ENCODE measurements at regions not wholly inside any gene's neighbourhood (a gene's known extent, or its start where the extent isn't known, plus 50 kb on each side); places are given as distances from the start of the nearest gene placed in this dataset.

- TF ChIP-seq EZH2phosphoT487 (IDR thresholded peaks at IDR 0.05; ENCODE audit: borderline replicate concordance), result no peak
- TF ChIP-seq, protein P1, sequence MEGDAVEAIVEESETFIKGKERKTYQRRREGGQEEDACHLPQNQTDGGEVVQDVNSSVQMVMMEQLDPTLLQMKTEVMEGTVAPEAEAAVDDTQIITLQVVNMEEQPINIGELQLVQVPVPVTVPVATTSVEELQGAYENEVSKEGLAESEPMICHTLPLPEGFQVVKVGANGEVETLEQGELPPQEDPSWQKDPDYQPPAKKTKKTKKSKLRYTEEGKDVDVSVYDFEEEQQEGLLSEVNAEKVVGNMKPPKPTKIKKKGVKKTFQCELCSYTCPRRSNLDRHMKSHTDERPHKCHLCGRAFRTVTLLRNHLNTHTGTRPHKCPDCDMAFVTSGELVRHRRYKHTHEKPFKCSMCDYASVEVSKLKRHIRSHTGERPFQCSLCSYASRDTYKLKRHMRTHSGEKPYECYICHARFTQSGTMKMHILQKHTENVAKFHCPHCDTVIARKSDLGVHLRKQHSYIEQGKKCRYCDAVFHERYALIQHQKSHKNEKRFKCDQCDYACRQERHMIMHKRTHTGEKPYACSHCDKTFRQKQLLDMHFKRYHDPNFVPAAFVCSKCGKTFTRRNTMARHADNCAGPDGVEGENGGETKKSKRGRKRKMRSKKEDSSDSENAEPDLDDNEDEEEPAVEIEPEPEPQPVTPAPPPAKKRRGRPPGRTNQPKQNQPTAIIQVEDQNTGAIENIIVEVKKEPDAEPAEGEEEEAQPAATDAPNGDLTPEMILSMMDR (conservative IDR thresholded peaks at IDR 0.05; ENCODE audit: low read length), result no peak
- no peak overlapping the region for H2AFZ ChIP-seq (ENCODE audit: low read length)
Observed at GRCh38 chr3:20488151-20488550, 302.1 kb upstream of the SGO1 start.

DNA sequence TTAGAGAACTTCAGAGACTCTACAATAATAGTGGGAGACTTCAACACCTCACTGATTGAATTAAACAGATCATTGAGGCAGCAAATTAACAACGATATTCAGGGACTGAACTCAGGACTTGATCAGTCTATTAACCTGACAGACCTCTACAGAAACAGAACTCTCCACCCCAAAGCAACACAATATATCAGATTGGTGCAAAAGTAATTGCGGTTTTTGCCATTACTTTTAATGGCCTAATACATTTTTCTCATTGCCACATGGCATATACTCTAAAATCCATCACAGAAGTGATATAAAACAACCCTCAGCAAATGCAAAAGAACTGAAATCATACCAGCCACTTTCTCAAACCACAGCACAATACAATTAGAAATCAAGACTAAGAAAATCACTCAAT is 298.1 kb upstream of the SGO1 start:
- H3K27me3 ChIP-seq (ENCODE audit: insufficient read depth, low read length, poor library complexity, severe bottlenecking), result no peaks in the 10 kb centered on the region
- no peak overlapping the region for H3K9ac ChIP-seq (ENCODE audit: low read depth, low read length, poor library complexity, severe bottlenecking)
- H3K9me3 ChIP-seq (ENCODE audit: insufficient read depth, low read depth, low read length), result no peaks in the 10 kb centered on the region
- no peaks in the 10 kb centered on the region for H4K20me1 ChIP-seq (ENCODE audit: insufficient read depth, low read length, poor library complexity, severe bottlenecking)
- no peaks in the 10 kb centered on the region for H3K4me1 ChIP-seq (ENCODE audit: insufficient read depth, low read length, poor library complexity, severe bottlenecking)
- TF ChIP-seq, protein P1 (conservative IDR thresholded peaks at IDR 0.05; ENCODE audit: low read length), result no peak
- TF ChIP-seq EZH2phosphoT487 (IDR thresholded peaks at IDR 0.05; ENCODE audit: borderline replicate concordance), result no peak
- H3K79me2 ChIP-seq (ENCODE audit: insufficient read depth, low read length), result no peaks in the 10 kb centered on the region
- no peak overlapping the region for H2AFZ ChIP-seq (ENCODE audit: low read length)
- H3F3A ChIP-seq (ENCODE audit: low read depth), result no peaks in the 10 kb centered on the region
- H3K4me2 ChIP-seq (ENCODE audit: low read depth, low read length, poor library complexity, severe bottlenecking), result no peak overlapping the region
- H3K9me2 ChIP-seq (replicated peaks; ENCODE audit: low read depth, low read length), result no peaks in the 10 kb centered on the region
- no peak overlapping the region for H3K4me3 ChIP-seq (ENCODE audit: low read length, poor library complexity, severe bottlenecking)
- H3K36me3 ChIP-seq (ENCODE audit: insufficient read depth, low read length), result no peaks in the 10 kb centered on the region

More at GRCh38 chr3:20488151-20488550, 302.1 kb upstream of the SGO1 start:
- H3K4me3 ChIP-seq (ENCODE audit: low read length, poor library complexity, severe bottlenecking), result no peak overlapping the region
- no peaks in the 10 kb centered on the region for H3K79me2 ChIP-seq (ENCODE audit: insufficient read depth, low read length)
- H3K9ac ChIP-seq (ENCODE audit: low read depth, low read length, poor library complexity, severe bottlenecking), result no peak overlapping the region
- H4K20me1 ChIP-seq (ENCODE audit: insufficient read depth, low read length, poor library complexity, severe bottlenecking), result no peaks in the 10 kb centered on the region
- no peak overlapping the region for H3K4me2 ChIP-seq (ENCODE audit: low read depth, low read length, poor library complexity, severe bottlenecking)
- no peaks in the 10 kb centered on the region for H3K9me2 ChIP-seq (replicated peaks; ENCODE audit: low read depth, low read length)
- no peaks in the 10 kb centered on the region for H3F3A ChIP-seq (ENCODE audit: low read depth)
- no peaks in the 10 kb centered on the region for H3K36me3 ChIP-seq (ENCODE audit: insufficient read depth, low read length)
- no peaks in the 10 kb centered on the region for H3K4me1 ChIP-seq (ENCODE audit: insufficient read depth, low read length, poor library complexity, severe bottlenecking)
- no peaks in the 10 kb centered on the region for H3K27me3 ChIP-seq (ENCODE audit: insufficient read depth, low read length, poor library complexity, severe bottlenecking)
- H3K9me3 ChIP-seq (ENCODE audit: insufficient read depth, low read depth, low read length), result no peaks in the 10 kb centered on the region

DNA sequence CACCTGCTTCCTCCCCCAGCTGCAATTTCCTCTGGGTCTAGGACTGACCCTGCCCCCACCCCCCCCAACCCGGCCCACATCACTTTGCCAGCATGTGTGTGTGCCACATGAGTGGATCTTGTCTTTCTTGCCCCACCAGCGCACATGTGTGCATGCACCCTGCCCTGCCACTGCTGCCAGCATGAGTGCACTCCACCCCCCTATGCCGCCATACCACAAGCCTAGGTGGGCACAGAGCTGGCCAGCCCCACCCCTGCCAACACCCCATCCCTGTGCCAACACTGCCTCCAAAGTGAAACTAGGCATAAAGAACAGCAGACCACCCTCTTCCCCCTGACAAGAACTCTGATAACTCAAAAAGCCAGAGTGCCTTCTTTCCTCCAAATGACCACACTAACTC is 296.3 kb upstream of the SGO1 start:
- Histone ChIP-seq H2AFZ (ENCODE audit: low read length) (no peak overlapping the region), H3F3A (ENCODE audit: low read depth) (no peaks in the 10 kb centered on the region), H3K9ac (ENCODE audit: low read depth, low read length, poor library complexity, severe bottlenecking) (no peak overlapping the region), H3K27me3 (ENCODE audit: insufficient read depth, low read length, poor library complexity, severe bottlenecking) (no peaks in the 10 kb centered on the region), H3K4me1 (ENCODE audit: insufficient read depth, low read length, poor library complexity, severe bottlenecking) (no peaks in the 10 kb centered on the region), H3K9me2 (replicated peaks; ENCODE audit: low read depth, low read length) (no peaks in the 10 kb centered on the region), H3K9me3 (ENCODE audit: insufficient read depth, low read depth, low read length) (no peaks in the 10 kb centered on the region), H3K36me3 (ENCODE audit: insufficient read depth, low read length) (no peaks in the 10 kb centered on the region), H3K4me3 (ENCODE audit: low read length, poor library complexity, severe bottlenecking) (no peak overlapping the region), H4K20me1 (ENCODE audit: insufficient read depth, low read length, poor library complexity, severe bottlenecking) (no peaks in the 10 kb centered on the region), H3K4me2 (ENCODE audit: low read depth, low read length, poor library complexity, severe bottlenecking) (no peak overlapping the region), H3K79me2 (ENCODE audit: insufficient read depth, low read length) (no peaks in the 10 kb centered on the region)
- TF ChIP-seq, protein P1 (conservative IDR thresholded peaks at IDR 0.05; ENCODE audit: low read length), result no peak
- TF ChIP-seq EZH2phosphoT487 (IDR thresholded peaks at IDR 0.05; ENCODE audit: borderline replicate concordance), result no peak

Measured in Loucy (cell line).